Progenitor cell of endocrine pancreas (in vitro differentiated cells): ENCODE measurements at regions not wholly inside any gene's neighbourhood (a gene's known extent, or its start where the extent isn't known, plus 50 kb on each side); places are given as distances from the start of the nearest gene placed in this dataset.
A peak's percentile ranks its signal among the peaks of the same experiment; 100 is the strongest.

Experiments used
- DNase-seq: peaks from one replicate; pipeline ENCODE4 v3.0.0; 2021; ENCODE audit warnings: low spot score; ENCODE audit not compliant: unreplicated experiment
- H3K27ac Mint-ChIP-seq: 2 replicates; pipeline ENCODE4 v1.8.0; 2021; ENCODE audit warnings: mild to moderate bottlenecking, moderate library complexity, mixed read lengths
- H3K27me3 Mint-ChIP-seq: 2 replicates; pipeline ENCODE4 v1.8.0; 2021; ENCODE audit warnings: mixed read lengths
- H3K36me3 Mint-ChIP-seq: 2 replicates; pipeline ENCODE4 v1.8.0; 2022; ENCODE audit warnings: mixed read lengths; ENCODE audit not compliant: insufficient read depth
- H3K4me1 Mint-ChIP-seq: 2 replicates; pipeline ENCODE4 v1.8.0; 2021; ENCODE audit warnings: low read depth, mixed read lengths
- H3K4me3 Mint-ChIP-seq: 2 replicates; pipeline ENCODE4 v1.8.0; 2021; ENCODE audit warnings: low read depth, mild to moderate bottlenecking, moderate library complexity, mixed read lengths
- H3K9me3 Mint-ChIP-seq: 2 replicates; pipeline ENCODE4 v1.8.0; 2021; ENCODE audit warnings: low read depth, mixed read lengths
- CTCF ChIP-seq: fragments of 200-600 bp; sonication (generic); IDR thresholded peaks from one replicate; pipeline ENCODE4 v1.5.0; 2021; ENCODE audit warnings: antibody characterized with exemption, mild to moderate bottlenecking; ENCODE audit not compliant: unreplicated experiment

- Mint-ChIP-seq H3K9me3 (peaks cover 10% of the 10 kb centered on the region), H3K27ac (no peak overlapping the region), H3K27me3 (no peaks in the 10 kb centered on the region), H3K4me1 (peaks cover 28% of the 10 kb centered on the region), H3K4me3 (no peak overlapping the region), H3K36me3 (no peaks in the 10 kb centered on the region)
- no peak for DNase-seq
- no peak for TF ChIP-seq CTCF
Measured at GRCh38 chr5:152853361-152853760, 448.3 kb upstream of the NMUR2 start.

GRCh38 chr5:152855441-152855840, 450.4 kb upstream of the NMUR2 start:
- DNase-seq = no peak
- Mint-ChIP-seq H3K27me3 (no peaks in the 10 kb centered on the region), H3K9me3 (peaks cover 5% of the 10 kb centered on the region), H3K36me3 (no peaks in the 10 kb centered on the region), H3K4me1 (peaks cover 39% of the 10 kb centered on the region), H3K27ac (no peak overlapping the region), H3K4me3 (no peak overlapping the region)
- TF ChIP-seq CTCF = no peak

- Mint-ChIP-seq H3K36me3 (no peaks in the 10 kb centered on the region), H3K27me3 (no peaks in the 10 kb centered on the region), H3K27ac (peak overlapping the region; percentile 5), H3K4me3 (no peak overlapping the region), H3K9me3 (no peaks in the 10 kb centered on the region), H3K4me1 (peaks cover 34% of the 10 kb centered on the region)
- DNase-seq = no peak
- no peak for TF ChIP-seq CTCF
Measured at GRCh38 chr5:152861231-152861630, 456.2 kb upstream of the NMUR2 start.

GRCh38 chr5:152864447-152864846, 459.4 kb upstream of the NMUR2 start:
- no peak for DNase-seq
- Mint-ChIP-seq H3K27me3 (no peaks in the 10 kb centered on the region), H3K9me3 (no peaks in the 10 kb centered on the region), H3K27ac (no peak overlapping the region), H3K4me1 (peaks cover 15% of the 10 kb centered on the region), H3K36me3 (no peaks in the 10 kb centered on the region), H3K4me3 (no peak overlapping the region)
- no peak for TF ChIP-seq CTCF

GRCh38 chr5:152864991-152865390, 459.9 kb upstream of the NMUR2 start:
- DNase-seq = no peak
- Mint-ChIP-seq H3K9me3 (no peaks in the 10 kb centered on the region), H3K27ac (no peak overlapping the region), H3K4me1 (peaks cover 12% of the 10 kb centered on the region), H3K36me3 (no peaks in the 10 kb centered on the region), H3K4me3 (no peak overlapping the region), H3K27me3 (no peaks in the 10 kb centered on the region)
- TF ChIP-seq CTCF = no peak
